ENCODE measurements at regions not wholly inside any gene's neighbourhood (a gene's known extent, or its start where the extent isn't known, plus 50 kb on each side); places are given as distances from the start of the nearest gene placed in this dataset.

- no peak for TF ChIP-seq CTCF (IDR thresholded peaks at IDR 0.05)
- TF ChIP-seq POLR2A (IDR thresholded peaks at IDR 0.05): no peak
- no peak for TF ChIP-seq EP300 (IDR thresholded peaks at IDR 0.05)
These were observed 1077.3 kb downstream of the TBC1D22A start for GRCh38 chr22:47839595-47840227.

Measured in tibial nerve (tissue), 4 donors.